ENCODE measurements at regions not wholly inside any gene's neighbourhood (a gene's known extent, or its start where the extent isn't known, plus 50 kb on each side); places are given as distances from the start of the nearest gene placed in this dataset.

DNA sequence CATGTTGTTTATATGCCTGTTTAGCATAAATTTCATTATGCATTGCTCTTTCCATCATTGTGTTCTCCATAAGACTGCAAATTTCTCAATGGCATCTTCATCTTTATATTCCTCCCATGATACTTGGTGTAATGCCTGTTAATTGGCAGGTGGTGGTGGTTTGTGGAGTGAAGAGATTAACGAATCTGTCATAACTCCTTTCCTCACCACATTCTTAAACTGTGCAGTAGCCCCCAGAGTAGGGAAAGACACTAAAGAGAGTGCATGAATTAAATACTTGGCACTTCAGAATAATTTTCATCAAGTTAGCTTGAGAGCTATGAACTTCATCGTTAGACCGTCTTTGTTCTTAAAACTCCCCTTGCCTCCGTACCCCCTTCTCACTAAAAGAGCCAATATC, 329.7 kb downstream of the HS3ST3B1 start:
- DNase-seq (ENCODE audit: low read depth): no peak
- TF ChIP-seq, protein P1, sequence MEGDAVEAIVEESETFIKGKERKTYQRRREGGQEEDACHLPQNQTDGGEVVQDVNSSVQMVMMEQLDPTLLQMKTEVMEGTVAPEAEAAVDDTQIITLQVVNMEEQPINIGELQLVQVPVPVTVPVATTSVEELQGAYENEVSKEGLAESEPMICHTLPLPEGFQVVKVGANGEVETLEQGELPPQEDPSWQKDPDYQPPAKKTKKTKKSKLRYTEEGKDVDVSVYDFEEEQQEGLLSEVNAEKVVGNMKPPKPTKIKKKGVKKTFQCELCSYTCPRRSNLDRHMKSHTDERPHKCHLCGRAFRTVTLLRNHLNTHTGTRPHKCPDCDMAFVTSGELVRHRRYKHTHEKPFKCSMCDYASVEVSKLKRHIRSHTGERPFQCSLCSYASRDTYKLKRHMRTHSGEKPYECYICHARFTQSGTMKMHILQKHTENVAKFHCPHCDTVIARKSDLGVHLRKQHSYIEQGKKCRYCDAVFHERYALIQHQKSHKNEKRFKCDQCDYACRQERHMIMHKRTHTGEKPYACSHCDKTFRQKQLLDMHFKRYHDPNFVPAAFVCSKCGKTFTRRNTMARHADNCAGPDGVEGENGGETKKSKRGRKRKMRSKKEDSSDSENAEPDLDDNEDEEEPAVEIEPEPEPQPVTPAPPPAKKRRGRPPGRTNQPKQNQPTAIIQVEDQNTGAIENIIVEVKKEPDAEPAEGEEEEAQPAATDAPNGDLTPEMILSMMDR (IDR thresholded peaks at IDR 0.05; ENCODE audit: low read depth, low read length, missing control alignments): no peak
- H3K4me3 ChIP-seq (ENCODE audit: low read depth, low read length): no peak overlapping the region

DNA sequence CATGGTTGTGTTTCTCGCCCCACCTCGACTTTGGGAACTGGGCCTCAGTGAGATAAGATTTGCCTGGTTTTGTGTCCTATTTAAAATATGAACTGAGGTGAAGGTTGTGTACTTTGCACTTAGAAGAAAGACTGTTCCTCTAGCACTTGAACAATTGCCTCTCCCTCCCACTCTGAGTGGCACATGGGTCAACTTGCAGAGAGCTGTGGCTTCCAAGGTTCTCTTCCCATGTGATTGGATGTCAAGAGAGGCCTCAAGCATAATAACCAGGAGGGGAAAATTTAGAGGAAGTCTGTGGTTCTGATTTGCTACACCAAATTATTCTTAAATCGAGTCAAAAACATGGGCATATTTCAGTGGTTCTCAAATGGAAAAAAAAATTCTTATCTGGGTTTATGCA, 329.2 kb downstream of the HS3ST3B1 start:
- no peak for DNase-seq (ENCODE audit: low read depth)
- H3K4me3 ChIP-seq (ENCODE audit: low read depth, low read length): no peak overlapping the region
- TF ChIP-seq, protein P1 (IDR thresholded peaks at IDR 0.05; ENCODE audit: low read depth, low read length, missing control alignments): no peak

DNA sequence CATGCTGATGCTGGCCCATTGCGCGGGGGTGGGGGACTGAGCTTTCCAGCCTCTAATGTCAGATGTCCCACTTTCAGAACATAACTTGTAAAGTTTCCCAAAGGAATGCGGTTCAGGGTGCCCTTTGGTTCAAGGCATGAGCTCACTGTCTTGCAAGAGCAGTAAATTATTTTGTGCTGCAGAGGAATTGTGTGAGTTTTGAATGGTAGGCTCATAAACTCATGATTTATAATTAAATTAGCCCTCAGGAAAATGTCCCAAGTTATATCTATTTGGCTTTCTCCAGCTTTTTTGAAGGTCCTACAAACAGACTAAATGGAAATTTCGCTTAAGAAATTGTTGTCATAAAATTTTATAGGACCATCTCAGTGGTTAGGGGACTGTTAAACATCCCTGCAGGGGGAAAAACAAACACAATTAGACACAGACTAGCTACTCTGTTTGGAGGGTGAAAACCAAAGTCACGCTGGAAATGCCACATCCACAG, 321.8 kb downstream of the HS3ST3B1 start:
- TF ChIP-seq, protein P1 (IDR thresholded peaks at IDR 0.05; ENCODE audit: low read depth, low read length, missing control alignments): no peak
- H3K4me3 ChIP-seq (ENCODE audit: low read depth, low read length): no peak overlapping the region
- DNase-seq (ENCODE audit: low read depth): no peak

DNA sequence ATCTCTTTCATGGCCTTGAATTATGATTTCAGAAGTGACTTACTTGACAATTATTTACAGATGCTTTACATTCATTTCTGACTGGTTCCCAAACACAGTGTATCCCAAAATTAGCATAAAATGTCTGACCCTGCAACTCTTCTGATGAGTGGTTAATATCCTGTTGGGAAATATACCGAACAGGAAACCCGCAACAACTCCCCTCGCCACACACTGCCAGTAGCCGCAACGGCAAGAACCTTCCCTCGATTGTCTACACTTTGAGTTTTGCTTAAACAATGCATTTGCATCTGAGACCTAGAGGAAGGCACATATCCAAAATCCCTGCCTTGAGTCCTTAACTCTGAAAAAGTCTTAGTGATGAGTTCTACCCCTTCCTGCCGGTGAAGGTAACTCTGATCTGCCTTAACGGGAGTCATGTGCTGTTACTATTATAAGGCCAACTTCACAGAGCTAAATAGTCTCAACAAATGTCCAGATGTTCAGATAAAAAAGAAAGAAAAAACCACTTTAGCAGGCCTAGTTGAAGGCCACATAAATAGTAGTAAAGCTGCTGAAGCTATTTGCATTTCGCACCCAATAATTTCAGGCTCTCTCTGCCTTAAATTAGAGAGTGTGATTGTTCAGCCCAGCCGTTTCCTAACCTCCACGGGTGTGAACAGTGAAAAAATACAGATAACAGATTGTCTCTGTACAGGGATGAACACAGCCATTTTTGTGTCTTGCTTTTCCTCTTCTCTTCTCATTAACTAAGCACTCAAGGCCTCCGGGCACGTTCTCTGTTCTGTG, 321.1 kb downstream of the HS3ST3B1 start:
- no peak for DNase-seq (ENCODE audit: low read depth)
- TF ChIP-seq, protein P1 (IDR thresholded peaks at IDR 0.05; ENCODE audit: low read depth, low read length, missing control alignments): no peak
- no peak overlapping the region for H3K4me3 ChIP-seq (ENCODE audit: low read depth, low read length)

DNA sequence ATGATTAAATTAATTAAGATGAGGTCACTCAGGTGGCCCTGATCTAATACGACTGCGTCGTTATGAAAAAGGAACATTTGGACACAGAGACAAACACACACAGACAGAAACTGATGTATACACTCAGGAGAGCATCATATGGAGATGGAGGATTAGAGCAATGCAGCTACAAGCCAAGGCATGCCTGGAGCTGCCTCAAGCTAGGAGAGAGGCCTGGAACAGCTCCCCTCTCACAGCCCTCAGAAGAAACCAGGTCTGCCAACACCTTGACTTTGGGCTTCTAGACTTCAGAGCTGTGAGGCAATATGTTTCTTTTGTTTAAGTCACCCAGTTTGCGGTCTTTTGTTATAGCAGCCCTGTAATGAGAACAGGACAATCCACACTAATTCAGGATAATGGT, 318.9 kb downstream of the HS3ST3B1 start:
- H3K4me3 ChIP-seq (ENCODE audit: low read depth, low read length): no peak overlapping the region
- DNase-seq (ENCODE audit: low read depth): no peak
- TF ChIP-seq, protein P1 (IDR thresholded peaks at IDR 0.05; ENCODE audit: low read depth, low read length, missing control alignments): no peak

DNA sequence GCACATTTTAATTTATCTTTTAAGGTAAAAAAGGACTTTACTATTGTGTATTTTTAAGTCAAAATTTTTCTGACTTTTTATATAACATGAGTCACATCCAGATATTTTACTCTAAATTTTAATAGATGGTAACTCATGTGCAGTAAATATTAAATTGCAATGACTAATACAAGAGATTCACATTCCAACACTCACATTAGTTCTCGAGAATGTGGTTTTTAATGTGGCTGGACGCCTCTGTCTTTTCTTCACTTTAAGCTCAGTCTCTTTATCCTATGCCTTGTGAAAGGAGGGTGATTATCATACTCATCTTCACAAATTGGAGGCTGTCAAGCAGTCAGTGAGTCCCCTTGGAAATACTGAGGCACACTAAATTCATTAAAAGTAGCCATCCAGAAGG, 315.6 kb downstream of the HS3ST3B1 start:
- no peak overlapping the region for H3K4me3 ChIP-seq (ENCODE audit: low read depth, low read length)
- DNase-seq (ENCODE audit: low read depth): no peak
- TF ChIP-seq, protein P1 (IDR thresholded peaks at IDR 0.05; ENCODE audit: low read depth, low read length, missing control alignments): no peak

DNA sequence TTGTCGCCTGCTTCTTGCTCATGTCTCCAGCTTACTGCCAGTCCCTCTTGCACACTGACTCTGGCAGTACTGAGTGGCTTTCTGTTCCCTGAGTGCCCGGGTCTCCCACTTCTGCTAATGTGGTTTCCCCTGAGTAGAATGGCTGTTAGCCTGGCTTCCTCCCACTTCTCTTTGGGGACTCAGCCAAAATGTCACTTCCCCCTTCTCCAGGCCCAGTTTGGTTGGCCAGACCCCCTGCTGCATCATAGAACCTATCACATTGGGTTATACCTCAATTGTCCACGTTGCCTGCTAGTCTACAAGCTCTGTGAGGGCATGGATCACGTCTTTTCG, 304.4 kb downstream of the HS3ST3B1 start:
- no peak overlapping the region for H3K4me3 ChIP-seq (ENCODE audit: low read depth, low read length)
- TF ChIP-seq, protein P1 (IDR thresholded peaks at IDR 0.05; ENCODE audit: low read depth, low read length, missing control alignments): no peak
- DNase-seq (ENCODE audit: low read depth): no peak

Measured in GM12864 (cell line).